GM12874 (cell line): ENCODE measurements at regions not wholly inside any gene's neighbourhood (a gene's known extent, or its start where the extent isn't known, plus 50 kb on each side); places are given as distances from the start of the nearest gene placed in this dataset.

ENCODE experiments used
- TF ChIP-seq, protein P1 (sequence below): IDR thresholded peaks from 2 replicates; pipeline ENCODE4 v1.5.1; 2011; ENCODE audit warnings: low read depth, mild to moderate bottlenecking, control low read depth, low read length, moderate library complexity; ENCODE audit not compliant: insufficient read depth

DNA sequence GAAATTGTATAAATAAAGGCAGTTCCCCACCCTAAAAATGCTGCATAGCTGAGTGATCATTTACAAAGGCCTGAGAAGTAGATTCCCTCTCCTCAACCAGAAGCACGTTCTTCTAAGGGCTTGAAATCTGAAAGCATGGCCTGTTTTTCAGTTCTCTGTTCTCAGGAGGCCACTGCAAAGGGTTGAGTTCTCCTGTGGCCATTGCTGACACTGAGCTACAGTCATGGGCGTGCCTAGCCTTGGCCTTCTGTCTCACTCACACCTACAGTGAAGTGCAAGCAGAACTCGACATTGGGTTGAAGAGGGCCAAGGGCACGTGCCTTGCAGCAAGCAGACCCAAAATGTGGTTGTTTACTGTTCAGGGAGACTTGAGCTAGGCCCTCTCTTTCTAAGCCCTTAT, 276.6 kb upstream of the VLDLR start:
- TF ChIP-seq, protein P1, sequence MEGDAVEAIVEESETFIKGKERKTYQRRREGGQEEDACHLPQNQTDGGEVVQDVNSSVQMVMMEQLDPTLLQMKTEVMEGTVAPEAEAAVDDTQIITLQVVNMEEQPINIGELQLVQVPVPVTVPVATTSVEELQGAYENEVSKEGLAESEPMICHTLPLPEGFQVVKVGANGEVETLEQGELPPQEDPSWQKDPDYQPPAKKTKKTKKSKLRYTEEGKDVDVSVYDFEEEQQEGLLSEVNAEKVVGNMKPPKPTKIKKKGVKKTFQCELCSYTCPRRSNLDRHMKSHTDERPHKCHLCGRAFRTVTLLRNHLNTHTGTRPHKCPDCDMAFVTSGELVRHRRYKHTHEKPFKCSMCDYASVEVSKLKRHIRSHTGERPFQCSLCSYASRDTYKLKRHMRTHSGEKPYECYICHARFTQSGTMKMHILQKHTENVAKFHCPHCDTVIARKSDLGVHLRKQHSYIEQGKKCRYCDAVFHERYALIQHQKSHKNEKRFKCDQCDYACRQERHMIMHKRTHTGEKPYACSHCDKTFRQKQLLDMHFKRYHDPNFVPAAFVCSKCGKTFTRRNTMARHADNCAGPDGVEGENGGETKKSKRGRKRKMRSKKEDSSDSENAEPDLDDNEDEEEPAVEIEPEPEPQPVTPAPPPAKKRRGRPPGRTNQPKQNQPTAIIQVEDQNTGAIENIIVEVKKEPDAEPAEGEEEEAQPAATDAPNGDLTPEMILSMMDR, result no peak

DNA sequence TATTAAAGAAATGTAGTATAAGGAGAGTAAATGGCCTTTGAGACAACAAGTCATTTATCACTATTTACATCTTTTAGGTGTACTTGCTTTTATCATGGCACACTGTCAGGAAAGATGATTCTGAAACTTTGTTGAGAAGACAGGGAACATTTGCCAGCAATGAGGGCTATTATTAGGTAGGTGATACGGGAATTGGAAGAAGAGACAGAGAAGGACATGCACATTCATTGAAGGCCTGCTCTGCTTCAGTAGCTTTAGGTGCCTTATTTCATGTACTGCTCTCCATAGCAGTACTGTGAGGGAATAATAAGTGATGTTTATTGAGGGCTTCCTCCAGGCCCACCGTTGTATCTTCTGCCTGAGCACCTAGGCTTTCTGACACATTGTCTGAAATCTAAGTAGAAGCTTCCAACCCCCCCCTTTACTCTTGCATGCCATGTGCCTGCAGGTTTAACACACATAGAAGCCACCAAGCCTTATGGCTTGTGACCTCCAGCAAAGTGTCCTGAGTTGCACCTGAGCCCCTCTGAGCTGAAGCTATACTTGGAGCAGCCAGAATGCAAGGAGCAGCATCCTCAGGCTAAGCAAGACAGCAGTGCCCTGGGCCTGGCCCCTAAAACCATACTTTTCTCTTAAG, 275.2 kb upstream of the VLDLR start:
- TF ChIP-seq, protein P1, result no peak

DNA sequence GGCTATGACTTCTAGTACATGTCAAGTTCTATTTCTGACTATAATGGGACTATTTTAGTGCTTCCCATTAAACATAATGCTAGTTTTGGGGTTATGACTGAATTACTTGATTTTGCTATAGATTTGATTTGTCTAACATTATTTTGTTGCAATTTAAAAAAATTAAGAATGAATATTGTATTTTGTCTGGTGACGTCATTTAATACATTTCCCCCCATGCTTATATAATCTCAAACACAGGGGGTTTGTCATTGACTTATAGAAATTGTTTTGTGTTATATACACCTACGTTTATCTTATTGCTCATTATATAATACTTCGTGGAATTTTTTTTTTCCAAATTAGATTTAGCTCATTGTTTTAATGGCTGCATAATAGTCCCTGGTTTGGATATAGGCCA, 270.3 kb upstream of the VLDLR start:
- TF ChIP-seq, protein P1, result no peak

DNA sequence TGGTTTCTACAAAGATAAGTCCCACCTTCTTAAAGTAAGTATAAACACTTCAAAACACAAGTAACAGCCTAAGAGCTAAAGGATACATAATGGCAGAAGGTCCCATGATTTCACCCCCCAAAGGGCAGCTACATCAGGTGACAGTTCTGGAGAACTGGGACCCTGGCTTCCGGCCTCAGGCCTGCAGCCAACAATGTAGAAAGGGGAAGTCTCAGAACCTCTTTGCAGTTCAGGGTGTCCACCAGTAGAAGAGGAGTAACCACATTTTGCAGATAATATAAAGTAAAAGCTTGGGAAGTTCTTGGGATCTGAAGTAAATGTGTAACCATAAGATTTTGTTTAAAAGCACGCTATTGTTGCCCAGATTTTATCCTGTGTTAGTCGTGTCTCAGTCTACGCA, 267.4 kb upstream of the VLDLR start:
- TF ChIP-seq, protein P1, result no peak

DNA sequence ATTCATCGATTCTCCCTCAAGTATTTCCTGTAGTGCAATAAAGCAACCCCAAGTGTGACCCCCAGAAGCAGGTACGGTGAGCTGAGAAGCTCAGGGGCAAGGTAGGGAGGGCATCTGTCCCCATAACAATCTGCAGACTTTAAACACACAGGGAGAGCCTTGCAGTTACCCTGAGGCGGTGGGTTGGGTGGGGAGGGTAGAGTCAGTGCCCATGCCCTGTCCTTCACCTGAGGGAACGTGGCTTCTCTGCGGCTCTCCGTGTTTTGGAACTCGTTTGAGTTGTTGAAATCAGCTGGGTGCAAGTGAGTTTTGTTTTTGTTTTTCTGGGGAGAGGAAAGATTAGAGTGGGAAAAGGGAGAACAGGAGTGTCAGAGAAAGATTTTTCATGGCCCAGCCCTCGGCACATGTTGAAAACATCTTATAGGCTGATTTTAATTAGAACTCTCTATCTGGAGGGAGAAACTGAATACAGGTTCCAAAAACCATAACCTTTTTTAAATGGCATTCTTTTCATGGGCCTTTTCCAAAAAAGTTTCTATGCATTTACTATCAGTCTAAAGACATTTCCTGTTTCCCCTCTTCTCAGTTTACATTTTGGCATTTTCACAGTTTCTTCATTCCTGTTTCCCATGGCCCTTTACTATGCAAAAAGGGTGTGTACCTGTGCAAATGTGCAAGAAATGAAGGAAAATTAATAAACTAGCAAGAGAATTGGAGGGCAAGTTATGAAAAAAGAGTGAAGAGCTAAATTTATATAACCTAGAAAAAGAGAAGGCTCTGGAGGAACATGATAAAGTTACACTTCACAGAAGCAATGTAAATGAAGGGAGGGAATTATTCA, 266.5 kb upstream of the VLDLR start:
- TF ChIP-seq, protein P1, result no peak

DNA sequence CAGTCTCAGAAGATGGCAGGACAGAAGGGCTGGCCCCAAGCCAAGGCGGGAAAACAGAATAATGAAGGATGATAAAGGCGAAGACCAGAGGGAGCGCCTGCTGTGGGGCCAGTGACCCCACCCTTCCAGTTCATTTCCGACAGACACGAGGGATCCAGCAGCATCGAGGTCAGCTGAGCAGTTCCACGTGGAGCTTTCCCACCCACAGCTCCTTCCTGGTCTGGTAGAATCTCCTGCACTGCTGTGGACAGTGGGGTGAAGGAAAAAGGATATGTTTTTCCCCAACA, 265.9 kb upstream of the VLDLR start:
- TF ChIP-seq, protein P1, result no peak

DNA sequence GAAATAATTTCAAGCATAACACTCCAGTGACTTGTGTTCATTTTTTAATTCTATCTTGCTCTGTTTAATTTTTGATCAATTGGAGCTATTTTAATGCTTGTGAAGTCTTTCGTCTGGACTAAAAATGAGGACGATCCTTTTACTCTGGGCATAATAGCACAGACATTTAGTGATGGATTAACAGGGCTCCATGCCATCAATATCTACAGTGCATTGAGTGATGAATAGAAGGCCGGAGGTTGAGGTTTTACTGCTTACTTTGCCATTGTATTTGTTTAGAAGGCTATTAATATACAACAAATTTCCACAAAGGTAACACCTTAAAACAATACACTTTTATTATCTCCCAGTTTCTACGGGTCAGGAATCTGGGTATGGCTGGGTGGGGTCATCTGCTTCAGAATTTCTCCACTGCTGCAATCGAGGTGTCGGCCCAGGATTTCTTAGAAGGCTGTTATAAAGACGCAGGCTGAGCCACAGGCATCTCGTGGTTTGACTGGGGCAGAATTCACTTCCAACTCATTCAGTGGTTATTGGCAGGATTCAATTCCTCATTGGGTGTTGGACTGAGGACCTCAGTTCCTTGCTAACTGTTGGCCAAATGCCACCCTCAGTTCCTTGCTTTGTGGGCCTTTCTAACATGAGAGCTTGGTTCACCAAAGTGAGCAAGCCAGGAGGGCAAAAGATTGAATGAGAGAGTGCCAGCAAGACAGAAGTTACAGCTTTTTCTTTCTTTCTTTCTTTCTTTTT, 265.4 kb upstream of the VLDLR start:
- TF ChIP-seq, protein P1, result no peak
